CD14-positive monocyte (primary cell): ENCODE measurements at regions not wholly inside any gene's neighbourhood (a gene's known extent, or its start where the extent isn't known, plus 50 kb on each side); places are given as distances from the start of the nearest gene placed in this dataset.
A peak's percentile ranks its signal among the peaks of the same experiment; 100 is the strongest.

Experiments
- DNase-seq, 3 donors: peaks; one replicate each; pipeline ENCODE4 v3.0.0-alpha.2; 2011 to 2022
- H2AFZ ChIP-seq: 2 replicates; pipeline ENCODE4 v1.6.0; 2012; ENCODE audit warnings: mild to moderate bottlenecking, low read depth, low read length, inconsistent platforms; ENCODE audit not compliant: insufficient read depth, poor library complexity, severe bottlenecking
- H3K27ac ChIP-seq, 2 donors: 1 replicate in 1 of 2; 2 replicates in 1 of 2; pipeline ENCODE4 v1.5.1; 2012 to 2013; ENCODE audit warnings: low read length in 2 of 2, control low read depth in 1 of 2, inconsistent platforms in 1 of 2, low read depth in 1 of 2, mild to moderate bottlenecking in 1 of 2
- H3K27me3 ChIP-seq, 2 donors: one replicate each; pipeline versions ENCODE4 v1.6.0 to v1.6.1; 2011 to 2013; ENCODE audit warnings: low read length in 2 of 2; ENCODE audit not compliant: control insufficient read depth in 2 of 2, insufficient read depth in 2 of 2
- H3K36me3 ChIP-seq, 2 donors: replicated peaks in 1 of 2; 1 replicate in 1 of 2; 2 replicates in 1 of 2; pipeline versions ENCODE4 v1.5.1 to v1.6.1; 2012 to 2013; ENCODE audit warnings: low read length in 2 of 2, control low read depth in 1 of 2, inconsistent platforms in 1 of 2, mild to moderate bottlenecking in 1 of 2; ENCODE audit not compliant: insufficient read depth in 2 of 2, control insufficient read depth in 1 of 2
- H3K4me1 ChIP-seq, 2 donors: 1 replicate in 1 of 2; 2 replicates in 1 of 2; pipeline versions ENCODE4 v1.5.1 to v1.6.1; 2012 to 2013; ENCODE audit warnings: low read length in 2 of 2, control low read depth in 1 of 2, inconsistent platforms in 1 of 2, mild to moderate bottlenecking in 1 of 2, moderate library complexity in 1 of 2; ENCODE audit not compliant: insufficient read depth in 2 of 2, control insufficient read depth in 1 of 2
- H3K4me2 ChIP-seq: replicated peaks from 2 replicates; pipeline ENCODE3; 2012; ENCODE audit warnings: low read length, moderate library complexity, mild to moderate bottlenecking; ENCODE audit not compliant: poor library complexity, severe bottlenecking; ENCODE audit errors: extremely low read depth
- H3K4me3 ChIP-seq, 3 experiments: fragments of 200-600 bp in 1 of 3; sonication (generic) in 1 of 3; replicated peaks in 1 of 3; 1 replicate in 2 of 3; 2 replicates in 1 of 3; pipeline ENCODE4 v1.5.1; 2011 to 2013; ENCODE audit warnings: low read length in 3 of 3, mild to moderate bottlenecking in 3 of 3, control low read depth in 2 of 3, low read depth in 2 of 3, inconsistent platforms in 1 of 3, moderate library complexity in 1 of 3
- H3K79me2 ChIP-seq: 2 replicates; pipeline ENCODE4 v1.6.0; 2012; ENCODE audit warnings: mild to moderate bottlenecking, control low read depth, inconsistent platforms, low read length, moderate library complexity; ENCODE audit not compliant: insufficient read depth
- H3K9ac ChIP-seq: 2 replicates; pipeline ENCODE4 v1.6.0; 2017; ENCODE audit warnings: low read length, mild to moderate bottlenecking; ENCODE audit not compliant: insufficient read depth, poor library complexity, severe bottlenecking
- H3K9me3 ChIP-seq, 2 donors: replicated peaks in 1 of 2; 1 replicate in 1 of 2; 2 replicates in 1 of 2; pipeline versions ENCODE4 v1.5.1 to v1.6.1; 2012 to 2013; ENCODE audit warnings: low read length in 2 of 2, control low read depth in 1 of 2; ENCODE audit not compliant: control insufficient read depth in 1 of 2, insufficient read depth in 1 of 2
- H4K20me1 ChIP-seq: 2 replicates; pipeline ENCODE4 v1.6.0; 2012; ENCODE audit warnings: mild to moderate bottlenecking, low read length, control low read depth, moderate library complexity; ENCODE audit not compliant: insufficient read depth
- H3K27ac Mint-ChIP-seq, 7 donors: one replicate each; pipeline ENCODE4 v1.8.0; 2020; ENCODE audit warnings: mild to moderate bottlenecking in 7 of 7, mixed read lengths in 7 of 7, moderate library complexity in 6 of 7, inconsistent platforms in 2 of 7
- H3K27me3 Mint-ChIP-seq, 3 donors: one replicate each; pipeline ENCODE4 v1.8.0; 2021 to 2022; ENCODE audit warnings: low read depth in 3 of 3, mild to moderate bottlenecking in 3 of 3, mixed read lengths in 3 of 3, moderate library complexity in 3 of 3, inconsistent platforms in 1 of 3
- H3K36me3 Mint-ChIP-seq, 2 donors: one replicate each; pipeline ENCODE4 v1.8.0; 2020; ENCODE audit warnings: mixed read lengths in 2 of 2, inconsistent platforms in 1 of 2, mild to moderate bottlenecking in 1 of 2
- H3K4me1 Mint-ChIP-seq: one replicate; pipeline ENCODE4 v1.8.0; 2020; ENCODE audit warnings: mild to moderate bottlenecking, mixed read lengths
- H3K4me3 Mint-ChIP-seq, 2 donors: one replicate each; pipeline ENCODE4 v1.8.0; 2020; ENCODE audit warnings: mild to moderate bottlenecking in 2 of 2, mixed read lengths in 2 of 2, moderate library complexity in 1 of 2
- H3K9me3 Mint-ChIP-seq, 7 donors: one replicate each; pipeline ENCODE4 v1.8.0; 2020 to 2022; ENCODE audit warnings: mixed read lengths in 7 of 7, mild to moderate bottlenecking in 6 of 7, moderate library complexity in 6 of 7, inconsistent platforms in 2 of 7
- CTCF ChIP-seq: fragments of 200-600 bp; IDR thresholded peaks from one replicate; pipeline ENCODE4 v1.8.0; 2022; ENCODE audit warnings: antibody characterized with exemption, mild to moderate bottlenecking
- WGBS: methylation state at CpG from one replicate; pipeline ENCODE4 v1.1.5; 2013; ENCODE audit warnings: missing lambda C conversion rate; ENCODE audit not compliant: insufficient coverage; 5-methylcytosine and 5-hydroxymethylcytosine counted together
- intact Hi-C, 2 donors: fragments of 100-400 bp; cut with micrococcal nuclease; formaldehyde crosslinking; loops; one replicate each; pipeline versions ENCODE4 v1.15.0 to v1.15.1; 2023

- no peaks in the 10 kb centered on the region for H3K9me3 ChIP-seq
- H3K9ac ChIP-seq = no peak overlapping the region
- no peak overlapping the region for H2AFZ ChIP-seq
- WGBS = 71% methylated on average over 1 of the region's 2 CpGs
- Mint-ChIP-seq H3K36me3 (no peaks in the 10 kb centered on the region), H3K27me3 (no peaks in the 10 kb centered on the region), H3K4me3 (no peak overlapping the region), H3K27ac (no peak overlapping the region), H3K4me1 (no peaks in the 10 kb centered on the region), H3K9me3 (peaks cover 0 to 3% (median 2%) of the 10 kb centered on the region in 7 donors)
- no peak overlapping the region for H3K4me3 ChIP-seq
- TF ChIP-seq CTCF = no peak
- no peak for DNase-seq
- no peaks in the 10 kb centered on the region for H3K27me3 ChIP-seq
- no peaks in the 10 kb centered on the region for H3K36me3 ChIP-seq
- no peak overlapping the region for H3K27ac ChIP-seq
- no peaks in the 10 kb centered on the region for H4K20me1 ChIP-seq
- no peak overlapping the region for H3K4me2 ChIP-seq
- H3K79me2 ChIP-seq = no peaks in the 10 kb centered on the region
- H3K4me1 ChIP-seq = no peaks in the 10 kb centered on the region
- intact Hi-C loops = no loop called here
These were observed 73.1 kb upstream of the AGBL1 start for GRCh38 chr15:86006546-86006945.

GRCh38 chr15:86009727-86010126 lies 69.9 kb upstream of the AGBL1 start:
- H2AFZ ChIP-seq = no peak overlapping the region
- H3K4me1 Mint-ChIP-seq = no peaks in the 10 kb centered on the region

More at GRCh38 chr15:86009727-86010126, 69.9 kb upstream of the AGBL1 start:
- H3K4me2 ChIP-seq = no peak overlapping the region
- Mint-ChIP-seq H3K36me3 (no peaks in the 10 kb centered on the region), H3K4me3 (no peak overlapping the region), H3K27me3 (peaks cover 0 to 6% (median 3%) of the 10 kb centered on the region in 3 donors), H3K9me3 (peaks cover 0 to 11% (median 2%) of the 10 kb centered on the region in 7 donors), H3K27ac (peak overlapping the region in 1 of 7 donors; percentile 27)
- no peak overlapping the region for H3K27ac ChIP-seq
- no peaks in the 10 kb centered on the region for H4K20me1 ChIP-seq
- TF ChIP-seq CTCF = no peak
- WGBS = no CpG with 5 or more reads among the region's 4 CpGs
- DNase-seq = no peak
- intact Hi-C loops = no loop called here
- H3K36me3 ChIP-seq = no peaks in the 10 kb centered on the region
- H3K9me3 ChIP-seq = no peaks in the 10 kb centered on the region
- no peak overlapping the region for H3K9ac ChIP-seq
- H3K27me3 ChIP-seq = no peaks in the 10 kb centered on the region
- no peaks in the 10 kb centered on the region for H3K79me2 ChIP-seq
- no peak overlapping the region for H3K4me3 ChIP-seq
- H3K4me1 ChIP-seq = no peaks in the 10 kb centered on the region
